T-helper 2 cell treated with Interferon-gamma antibody and Interleukin-4, amounts not matched to agents 5 μg/mL and 100 μg/mL, for 36 hours (primary cell): ENCODE measurements at regions not wholly inside any gene's neighbourhood (a gene's known extent, or its start where the extent isn't known, plus 50 kb on each side); places are given as distances from the start of the nearest gene placed in this dataset.

Experiments used
- DNase-seq: peaks from one replicate; pipeline ENCODE4 v3.0.0; 2021; ENCODE audit warnings: low spot score
- H3K27ac Mint-ChIP-seq: one replicate; pipeline ENCODE4 v1.8.0; 2021; ENCODE audit warnings: mild to moderate bottlenecking, mixed read lengths
- H3K27me3 Mint-ChIP-seq: one replicate; pipeline ENCODE4 v1.8.0; 2021; ENCODE audit warnings: low read depth, mixed read lengths
- H3K36me3 Mint-ChIP-seq: one replicate; pipeline ENCODE4 v1.8.0; 2021; ENCODE audit warnings: low read depth, mixed read lengths
- H3K4me1 Mint-ChIP-seq: one replicate; pipeline ENCODE4 v1.8.0; 2021; ENCODE audit warnings: low read depth, mixed read lengths
- H3K4me3 Mint-ChIP-seq: one replicate; pipeline ENCODE4 v1.8.0; 2022; ENCODE audit warnings: mild to moderate bottlenecking, moderate library complexity, mixed read lengths
- H3K9me3 Mint-ChIP-seq: one replicate; pipeline ENCODE4 v1.8.0; 2021; ENCODE audit warnings: mixed read lengths

DNA sequence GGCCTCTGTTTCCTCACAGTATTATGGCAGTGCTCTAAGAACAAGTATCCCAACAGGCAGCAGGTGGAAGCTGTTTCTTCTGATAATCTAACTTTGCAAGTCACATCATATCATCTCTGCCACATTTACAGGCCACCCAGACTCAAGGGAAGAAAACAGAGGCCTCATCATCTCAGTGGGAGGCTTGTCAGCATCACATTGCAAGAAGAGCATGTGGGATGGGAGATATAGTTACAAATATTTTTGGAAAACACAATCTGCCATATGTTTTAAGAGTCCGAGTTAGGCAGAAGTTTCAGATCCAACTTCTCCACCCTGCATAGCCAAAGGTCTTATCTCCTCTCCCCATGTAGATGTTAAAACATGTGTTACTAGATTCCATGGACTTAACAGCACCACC is 130.4 kb upstream of the PDE1C start:
- DNase-seq: no peak
- no peaks in the 10 kb centered on the region for H3K27me3 Mint-ChIP-seq
- no peaks in the 10 kb centered on the region for H3K4me1 Mint-ChIP-seq
- no peak overlapping the region for H3K27ac Mint-ChIP-seq
- H3K9me3 Mint-ChIP-seq: no peaks in the 10 kb centered on the region
- H3K36me3 Mint-ChIP-seq: no peaks in the 10 kb centered on the region
- no peak overlapping the region for H3K4me3 Mint-ChIP-seq

GRCh38 chr7:32194537-32194936 is 124.3 kb upstream of the PDE1C start:
- Mint-ChIP-seq H3K9me3 (peaks cover 16% of the 10 kb centered on the region), H3K27me3 (no peaks in the 10 kb centered on the region), H3K4me3 (no peak overlapping the region), H3K27ac (no peak overlapping the region), H3K4me1 (no peaks in the 10 kb centered on the region), H3K36me3 (no peaks in the 10 kb centered on the region)
- no peak for DNase-seq

DNA sequence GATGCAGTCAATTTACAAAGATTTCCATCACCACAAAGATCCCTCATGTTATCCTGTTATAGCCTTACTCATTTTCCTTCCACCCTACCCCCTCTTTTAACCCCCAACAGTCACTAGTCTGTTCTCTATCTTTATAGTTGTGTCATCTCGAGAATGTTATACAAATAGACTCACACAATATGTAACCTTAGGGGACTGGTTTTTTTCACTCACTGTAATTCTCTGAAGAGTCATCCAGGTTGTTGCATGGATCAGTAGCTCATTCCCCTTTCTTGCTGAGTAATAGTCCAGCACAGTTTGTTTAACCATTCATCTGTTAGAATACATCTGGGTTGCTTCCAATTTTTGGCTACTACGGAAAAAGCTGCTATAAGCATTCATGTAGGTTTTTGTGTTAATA is 121.1 kb upstream of the PDE1C start:
- Mint-ChIP-seq H3K27me3 (no peaks in the 10 kb centered on the region), H3K9me3 (peaks cover 16% of the 10 kb centered on the region), H3K4me3 (no peak overlapping the region), H3K36me3 (no peaks in the 10 kb centered on the region), H3K27ac (no peak overlapping the region), H3K4me1 (no peaks in the 10 kb centered on the region)
- no peak for DNase-seq

DNA sequence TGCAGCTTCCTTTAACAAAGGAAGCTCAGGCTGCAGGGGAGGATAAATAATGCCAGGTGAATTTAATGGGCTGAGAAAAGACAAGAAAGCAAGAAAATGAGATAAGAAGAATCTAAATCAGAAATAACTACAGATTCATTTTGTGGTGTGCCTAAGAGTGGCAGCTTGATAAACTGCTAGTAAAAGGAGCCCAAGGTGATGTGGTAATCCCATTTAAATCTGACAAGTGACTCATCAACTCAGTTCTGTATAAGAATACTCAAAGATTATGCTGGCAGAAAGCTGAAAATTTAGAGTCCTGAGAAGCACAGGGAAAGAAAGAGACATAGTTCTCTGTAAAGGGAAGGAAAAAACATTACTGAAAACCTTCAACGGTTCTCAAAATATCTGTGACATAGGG is 109.4 kb upstream of the PDE1C start:
- Mint-ChIP-seq H3K27ac (no peak overlapping the region), H3K4me1 (no peaks in the 10 kb centered on the region)

DNA sequence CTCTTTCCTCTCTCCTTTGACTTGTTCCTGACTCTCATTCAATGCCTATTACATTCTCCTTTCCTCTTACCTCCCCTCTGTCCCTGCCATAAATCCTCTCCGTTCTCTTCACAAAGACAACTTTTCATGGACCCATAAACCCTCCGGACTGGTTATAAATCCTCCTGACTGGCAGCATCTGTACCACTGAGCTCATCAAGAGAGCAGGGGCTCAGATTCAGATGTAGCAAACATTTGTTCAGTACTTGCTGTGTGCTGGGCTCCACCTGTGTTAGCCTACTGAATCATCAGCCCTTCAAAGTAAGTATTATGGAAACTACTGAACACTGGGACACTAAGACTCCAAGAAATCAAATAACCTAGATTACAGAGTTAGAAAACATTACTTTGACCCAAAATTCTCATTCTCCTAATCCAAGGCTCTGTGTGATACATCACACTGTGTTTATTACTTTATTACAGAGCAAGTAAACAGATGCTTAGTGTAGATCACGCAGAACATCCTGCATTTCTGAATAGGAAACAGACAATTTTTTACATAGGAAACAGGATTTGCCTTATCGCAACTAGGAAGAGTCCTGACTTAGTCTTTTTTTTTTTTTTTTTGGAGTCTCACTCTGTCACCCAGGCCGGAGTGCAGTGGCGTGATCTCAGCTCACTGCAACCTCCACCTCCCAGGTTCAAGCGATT is 108.6 kb upstream of the PDE1C start:
- H3K9me3 Mint-ChIP-seq: no peaks in the 10 kb centered on the region
- H3K4me3 Mint-ChIP-seq: no peak overlapping the region
- H3K36me3 Mint-ChIP-seq: no peaks in the 10 kb centered on the region
- no peak overlapping the region for H3K27ac Mint-ChIP-seq
- no peaks in the 10 kb centered on the region for H3K4me1 Mint-ChIP-seq
- H3K27me3 Mint-ChIP-seq: no peaks in the 10 kb centered on the region
- DNase-seq: no peak

More for the DNA sequence above, 109.4 kb upstream of the PDE1C start:
- no peaks in the 10 kb centered on the region for H3K27me3 Mint-ChIP-seq
- no peak for DNase-seq
- H3K4me3 Mint-ChIP-seq: no peak overlapping the region
- H3K36me3 Mint-ChIP-seq: no peaks in the 10 kb centered on the region
- no peaks in the 10 kb centered on the region for H3K9me3 Mint-ChIP-seq

GRCh38 chr7:32177232-32177631 is 107.0 kb upstream of the PDE1C start:
- no peak for DNase-seq
- no peaks in the 10 kb centered on the region for H3K4me1 Mint-ChIP-seq
- no peaks in the 10 kb centered on the region for H3K36me3 Mint-ChIP-seq
- no peak overlapping the region for H3K27ac Mint-ChIP-seq
- H3K27me3 Mint-ChIP-seq: no peaks in the 10 kb centered on the region
- H3K4me3 Mint-ChIP-seq: no peak overlapping the region
- H3K9me3 Mint-ChIP-seq: no peaks in the 10 kb centered on the region

GRCh38 chr7:32175099-32175498 is 104.9 kb upstream of the PDE1C start:
- H3K36me3 Mint-ChIP-seq: no peaks in the 10 kb centered on the region
- no peaks in the 10 kb centered on the region for H3K27me3 Mint-ChIP-seq
- no peaks in the 10 kb centered on the region for H3K4me1 Mint-ChIP-seq
- no peak overlapping the region for H3K4me3 Mint-ChIP-seq
- no peaks in the 10 kb centered on the region for H3K9me3 Mint-ChIP-seq
- no peak overlapping the region for H3K27ac Mint-ChIP-seq
- no peak for DNase-seq

GRCh38 chr7:32171248-32171647 is 101.0 kb upstream of the PDE1C start:
- no peak overlapping the region for H3K4me3 Mint-ChIP-seq
- no peaks in the 10 kb centered on the region for H3K4me1 Mint-ChIP-seq
- H3K36me3 Mint-ChIP-seq: no peaks in the 10 kb centered on the region
- no peak for DNase-seq
- H3K27me3 Mint-ChIP-seq: no peaks in the 10 kb centered on the region
- H3K9me3 Mint-ChIP-seq: no peaks in the 10 kb centered on the region
- no peak overlapping the region for H3K27ac Mint-ChIP-seq

- Mint-ChIP-seq H3K4me1 (no peaks in the 10 kb centered on the region), H3K36me3 (no peaks in the 10 kb centered on the region), H3K9me3 (no peaks in the 10 kb centered on the region), H3K27me3 (no peaks in the 10 kb centered on the region), H3K4me3 (no peak overlapping the region), H3K27ac (no peak overlapping the region)
- DNase-seq: no peak
Measured at GRCh38 chr7:32170838-32171237, 100.6 kb upstream of the PDE1C start.

DNA sequence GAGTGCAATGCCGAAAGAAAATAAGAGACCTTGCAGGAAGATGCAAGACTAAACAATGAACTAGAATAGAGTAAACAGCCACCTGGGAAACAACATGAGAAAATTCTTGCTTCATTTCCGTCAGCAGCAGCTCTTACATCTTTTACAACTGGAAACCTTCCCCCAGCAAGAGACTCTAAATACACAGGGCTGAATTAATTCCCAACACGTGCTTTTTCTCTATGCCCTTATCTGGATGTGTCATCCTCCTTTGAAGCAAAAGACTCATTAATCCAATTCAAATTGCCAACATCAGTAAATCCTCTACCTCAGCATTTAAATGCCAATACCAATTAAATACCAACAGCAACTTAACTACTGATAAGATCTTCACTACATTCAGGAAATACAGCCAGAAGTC is 99.0 kb upstream of the PDE1C start:
- no peak overlapping the region for H3K27ac Mint-ChIP-seq
- no peaks in the 10 kb centered on the region for H3K27me3 Mint-ChIP-seq
- H3K4me1 Mint-ChIP-seq: no peaks in the 10 kb centered on the region
- no peaks in the 10 kb centered on the region for H3K36me3 Mint-ChIP-seq
- no peaks in the 10 kb centered on the region for H3K9me3 Mint-ChIP-seq
- H3K4me3 Mint-ChIP-seq: no peak overlapping the region
- DNase-seq: no peak

GRCh38 chr7:32167815-32168214 is 97.6 kb upstream of the PDE1C start:
- H3K27ac Mint-ChIP-seq: no peak overlapping the region
- no peaks in the 10 kb centered on the region for H3K4me1 Mint-ChIP-seq
- no peaks in the 10 kb centered on the region for H3K36me3 Mint-ChIP-seq
- no peaks in the 10 kb centered on the region for H3K27me3 Mint-ChIP-seq
- no peak overlapping the region for H3K4me3 Mint-ChIP-seq
- no peaks in the 10 kb centered on the region for H3K9me3 Mint-ChIP-seq
- no peak for DNase-seq

- Mint-ChIP-seq H3K4me3 (no peak overlapping the region), H3K27me3 (no peaks in the 10 kb centered on the region), H3K36me3 (no peaks in the 10 kb centered on the region), H3K27ac (no peak overlapping the region), H3K4me1 (no peaks in the 10 kb centered on the region), H3K9me3 (no peaks in the 10 kb centered on the region)
- DNase-seq: no peak
Measured at GRCh38 chr7:32167256-32167655, 97.0 kb upstream of the PDE1C start.

GRCh38 chr7:32164341-32164996 is 94.3 kb upstream of the PDE1C start:
- no peak overlapping the region for H3K4me3 Mint-ChIP-seq
- no peaks in the 10 kb centered on the region for H3K36me3 Mint-ChIP-seq
- no peaks in the 10 kb centered on the region for H3K9me3 Mint-ChIP-seq
- H3K27ac Mint-ChIP-seq: no peak overlapping the region
- H3K27me3 Mint-ChIP-seq: no peaks in the 10 kb centered on the region
- H3K4me1 Mint-ChIP-seq: no peaks in the 10 kb centered on the region
- no peak for DNase-seq

GRCh38 chr7:32163896-32164295 is 93.7 kb upstream of the PDE1C start:
- H3K4me3 Mint-ChIP-seq: no peak overlapping the region
- H3K4me1 Mint-ChIP-seq: no peaks in the 10 kb centered on the region
- H3K27me3 Mint-ChIP-seq: no peaks in the 10 kb centered on the region
- no peak for DNase-seq
- no peaks in the 10 kb centered on the region for H3K9me3 Mint-ChIP-seq
- no peaks in the 10 kb centered on the region for H3K36me3 Mint-ChIP-seq
- H3K27ac Mint-ChIP-seq: no peak overlapping the region
